ENCODE measurements at regions not wholly inside any gene's neighbourhood (a gene's known extent, or its start where the extent isn't known, plus 50 kb on each side); places are given as distances from the start of the nearest gene placed in this dataset.

GRCh38 chr12:112589275-112589674, 170.5 kb downstream of the PTPN11 start:
- no peaks in the 10 kb centered on the region for H4K20me1 ChIP-seq (ENCODE audit: insufficient read depth, low read length, poor library complexity, severe bottlenecking)
- no peak overlapping the region for H3K9ac ChIP-seq (ENCODE audit: low read depth, low read length, poor library complexity, severe bottlenecking)
- H3K4me2 ChIP-seq (ENCODE audit: low read depth, low read length, poor library complexity, severe bottlenecking): no peak overlapping the region
- no peaks in the 10 kb centered on the region for H3K9me3 ChIP-seq (ENCODE audit: insufficient read depth, low read depth, low read length)
- H2AFZ ChIP-seq (ENCODE audit: low read length): no peak overlapping the region
- H3K36me3 ChIP-seq (ENCODE audit: insufficient read depth, low read length): no peaks in the 10 kb centered on the region
- no peak overlapping the region for H3K4me3 ChIP-seq (ENCODE audit: low read length, poor library complexity, severe bottlenecking)
- no peaks in the 10 kb centered on the region for H3F3A ChIP-seq (ENCODE audit: low read depth)
- H3K79me2 ChIP-seq (ENCODE audit: insufficient read depth, low read length): no peaks in the 10 kb centered on the region
- no peak for TF ChIP-seq EZH2phosphoT487 (IDR thresholded peaks at IDR 0.05; ENCODE audit: borderline replicate concordance)
- no peak for TF ChIP-seq CTCF (conservative IDR thresholded peaks at IDR 0.05; ENCODE audit: low read length)
- no peaks in the 10 kb centered on the region for H3K9me2 ChIP-seq (replicated peaks; ENCODE audit: low read depth, low read length)
- H3K4me1 ChIP-seq (ENCODE audit: insufficient read depth, low read length, poor library complexity, severe bottlenecking): no peaks in the 10 kb centered on the region
- no peaks in the 10 kb centered on the region for H3K27me3 ChIP-seq (ENCODE audit: insufficient read depth, low read length, poor library complexity, severe bottlenecking)

GRCh38 chr12:112590281-112590680, 171.5 kb downstream of the PTPN11 start:
- Histone ChIP-seq H3K9ac (ENCODE audit: low read depth, low read length, poor library complexity, severe bottlenecking) (no peak overlapping the region), H3K27me3 (ENCODE audit: insufficient read depth, low read length, poor library complexity, severe bottlenecking) (no peaks in the 10 kb centered on the region)
- TF ChIP-seq EZH2phosphoT487 (IDR thresholded peaks at IDR 0.05; ENCODE audit: borderline replicate concordance) (no peak), CTCF (conservative IDR thresholded peaks at IDR 0.05; ENCODE audit: low read length) (no peak)

GRCh38 chr12:112591488-112591887, 172.7 kb downstream of the PTPN11 start:
- Histone ChIP-seq H2AFZ (ENCODE audit: low read length) (no peak overlapping the region), H3K4me3 (ENCODE audit: low read length, poor library complexity, severe bottlenecking) (no peak overlapping the region), H3K9ac (ENCODE audit: low read depth, low read length, poor library complexity, severe bottlenecking) (no peak overlapping the region), H4K20me1 (ENCODE audit: insufficient read depth, low read length, poor library complexity, severe bottlenecking) (no peaks in the 10 kb centered on the region), H3K9me2 (replicated peaks; ENCODE audit: low read depth, low read length) (no peaks in the 10 kb centered on the region), H3K4me2 (ENCODE audit: low read depth, low read length, poor library complexity, severe bottlenecking) (no peak overlapping the region), H3K4me1 (ENCODE audit: insufficient read depth, low read length, poor library complexity, severe bottlenecking) (no peaks in the 10 kb centered on the region), H3F3A (ENCODE audit: low read depth) (no peaks in the 10 kb centered on the region), H3K36me3 (ENCODE audit: insufficient read depth, low read length) (no peaks in the 10 kb centered on the region), H3K27me3 (ENCODE audit: insufficient read depth, low read length, poor library complexity, severe bottlenecking) (no peaks in the 10 kb centered on the region), H3K9me3 (ENCODE audit: insufficient read depth, low read depth, low read length) (no peaks in the 10 kb centered on the region), H3K79me2 (ENCODE audit: insufficient read depth, low read length) (no peaks in the 10 kb centered on the region)
- TF ChIP-seq EZH2phosphoT487 (IDR thresholded peaks at IDR 0.05; ENCODE audit: borderline replicate concordance) (no peak), CTCF (conservative IDR thresholded peaks at IDR 0.05; ENCODE audit: low read length) (no peak)

More at GRCh38 chr12:112590281-112590680, 171.5 kb downstream of the PTPN11 start:
- Histone ChIP-seq H2AFZ (ENCODE audit: low read length) (no peak overlapping the region), H3K36me3 (ENCODE audit: insufficient read depth, low read length) (no peaks in the 10 kb centered on the region), H3K4me1 (ENCODE audit: insufficient read depth, low read length, poor library complexity, severe bottlenecking) (no peaks in the 10 kb centered on the region), H3K9me2 (replicated peaks; ENCODE audit: low read depth, low read length) (no peaks in the 10 kb centered on the region), H3K4me3 (ENCODE audit: low read length, poor library complexity, severe bottlenecking) (no peak overlapping the region), H4K20me1 (ENCODE audit: insufficient read depth, low read length, poor library complexity, severe bottlenecking) (no peaks in the 10 kb centered on the region), H3F3A (ENCODE audit: low read depth) (no peaks in the 10 kb centered on the region), H3K9me3 (ENCODE audit: insufficient read depth, low read depth, low read length) (no peaks in the 10 kb centered on the region), H3K4me2 (ENCODE audit: low read depth, low read length, poor library complexity, severe bottlenecking) (no peak overlapping the region), H3K79me2 (ENCODE audit: insufficient read depth, low read length) (no peaks in the 10 kb centered on the region)
